Dedifferentiated amniotic fluid mesenchymal stem cell (primary cell): ENCODE measurements at regions not wholly inside any gene's neighbourhood (a gene's known extent, or its start where the extent isn't known, plus 50 kb on each side); places are given as distances from the start of the nearest gene placed in this dataset.

ENCODE experiments used
- DNase-seq: peaks from one replicate; pipeline ENCODE4 v3.0.0-alpha.2; 2016; ENCODE audit errors: extremely low spot score

- no peak for DNase-seq
These were observed 235.7 kb upstream of the TSHZ2 start for GRCh38 chr20:52736507-52736906.

GRCh38 chr20:52731093-52731492 lies 241.1 kb upstream of the TSHZ2 start:
- no peak for DNase-seq

GRCh38 chr20:52727740-52728456 lies 244.3 kb upstream of the TSHZ2 start:
- DNase-seq = no peak

GRCh38 chr20:52724541-52724940 lies 247.6 kb upstream of the TSHZ2 start:
- no peak for DNase-seq

GRCh38 chr20:52722926-52723688 lies 249.1 kb upstream of the TSHZ2 start:
- no peak for DNase-seq

GRCh38 chr20:52708137-52708536 lies 264.0 kb upstream of the TSHZ2 start:
- DNase-seq = no peak

GRCh38 chr20:52704553-52704952 lies 267.6 kb upstream of the TSHZ2 start:
- DNase-seq = no peak

- no peak for DNase-seq
These were observed 283.8 kb upstream of the TSHZ2 start for GRCh38 chr20:52688345-52688744.

GRCh38 chr20:52684905-52685304 lies 287.3 kb upstream of the TSHZ2 start:
- DNase-seq = no peak

GRCh38 chr20:52684176-52684575 lies 288.0 kb upstream of the TSHZ2 start:
- no peak for DNase-seq

GRCh38 chr20:52683761-52684160 lies 288.4 kb upstream of the TSHZ2 start:
- no peak for DNase-seq

- no peak for DNase-seq
These were observed 289.9 kb upstream of the TSHZ2 start for GRCh38 chr20:52682237-52682636.

- no peak for DNase-seq
These were observed 290.9 kb upstream of the TSHZ2 start for GRCh38 chr20:52681288-52681687.

GRCh38 chr20:52677216-52677615 lies 294.9 kb upstream of the TSHZ2 start:
- DNase-seq = no peak

GRCh38 chr20:52676283-52676995 lies 295.7 kb upstream of the TSHZ2 start:
- DNase-seq = no peak

GRCh38 chr20:52675375-52675774 lies 296.8 kb upstream of the TSHZ2 start:
- DNase-seq = no peak

GRCh38 chr20:52668626-52669025 lies 303.5 kb upstream of the TSHZ2 start:
- DNase-seq = no peak

- no peak for DNase-seq
These were observed 304.8 kb upstream of the TSHZ2 start for GRCh38 chr20:52667358-52667757.

- no peak for DNase-seq
These were observed 306.7 kb upstream of the TSHZ2 start for GRCh38 chr20:52665441-52665840.

GRCh38 chr20:52655395-52655794 lies 316.8 kb upstream of the TSHZ2 start:
- no peak for DNase-seq

- no peak for DNase-seq
These were observed 317.6 kb upstream of the TSHZ2 start for GRCh38 chr20:52654567-52654966.

- DNase-seq = no peak
These were observed 319.9 kb upstream of the TSHZ2 start for GRCh38 chr20:52652271-52652670.

GRCh38 chr20:52649727-52650126 lies 322.4 kb upstream of the TSHZ2 start:
- no peak for DNase-seq
